ENCODE measurements at regions not wholly inside any gene's neighbourhood (a gene's known extent, or its start where the extent isn't known, plus 50 kb on each side); places are given as distances from the start of the nearest gene placed in this dataset.

DNA sequence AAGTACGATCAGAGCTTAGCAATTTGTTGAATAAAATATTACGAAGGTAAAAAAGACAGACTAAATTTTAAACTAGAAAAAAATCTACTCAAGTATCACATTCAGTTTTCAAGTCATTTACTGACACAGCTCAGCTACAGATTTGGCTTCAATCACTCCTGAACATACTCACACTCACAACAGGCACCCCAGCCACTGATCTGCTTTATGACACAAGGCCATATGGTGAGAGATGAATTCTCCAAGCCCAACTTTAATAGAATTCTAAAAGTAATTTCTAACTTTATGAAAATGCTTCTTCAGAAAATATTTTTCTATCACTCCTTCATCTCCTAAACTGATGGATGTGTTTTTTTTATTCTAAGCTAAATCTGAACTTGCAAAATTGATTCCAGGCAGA, 337.1 kb downstream of the HHIPL2 start:
- no peak for DNase-seq (ENCODE audit: low spot score)
- ATAC-seq (ENCODE audit: low FRiP score) = no peak
- TF ChIP-seq, protein P1, sequence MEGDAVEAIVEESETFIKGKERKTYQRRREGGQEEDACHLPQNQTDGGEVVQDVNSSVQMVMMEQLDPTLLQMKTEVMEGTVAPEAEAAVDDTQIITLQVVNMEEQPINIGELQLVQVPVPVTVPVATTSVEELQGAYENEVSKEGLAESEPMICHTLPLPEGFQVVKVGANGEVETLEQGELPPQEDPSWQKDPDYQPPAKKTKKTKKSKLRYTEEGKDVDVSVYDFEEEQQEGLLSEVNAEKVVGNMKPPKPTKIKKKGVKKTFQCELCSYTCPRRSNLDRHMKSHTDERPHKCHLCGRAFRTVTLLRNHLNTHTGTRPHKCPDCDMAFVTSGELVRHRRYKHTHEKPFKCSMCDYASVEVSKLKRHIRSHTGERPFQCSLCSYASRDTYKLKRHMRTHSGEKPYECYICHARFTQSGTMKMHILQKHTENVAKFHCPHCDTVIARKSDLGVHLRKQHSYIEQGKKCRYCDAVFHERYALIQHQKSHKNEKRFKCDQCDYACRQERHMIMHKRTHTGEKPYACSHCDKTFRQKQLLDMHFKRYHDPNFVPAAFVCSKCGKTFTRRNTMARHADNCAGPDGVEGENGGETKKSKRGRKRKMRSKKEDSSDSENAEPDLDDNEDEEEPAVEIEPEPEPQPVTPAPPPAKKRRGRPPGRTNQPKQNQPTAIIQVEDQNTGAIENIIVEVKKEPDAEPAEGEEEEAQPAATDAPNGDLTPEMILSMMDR (IDR thresholded peaks at IDR 0.05) = no peak

DNA sequence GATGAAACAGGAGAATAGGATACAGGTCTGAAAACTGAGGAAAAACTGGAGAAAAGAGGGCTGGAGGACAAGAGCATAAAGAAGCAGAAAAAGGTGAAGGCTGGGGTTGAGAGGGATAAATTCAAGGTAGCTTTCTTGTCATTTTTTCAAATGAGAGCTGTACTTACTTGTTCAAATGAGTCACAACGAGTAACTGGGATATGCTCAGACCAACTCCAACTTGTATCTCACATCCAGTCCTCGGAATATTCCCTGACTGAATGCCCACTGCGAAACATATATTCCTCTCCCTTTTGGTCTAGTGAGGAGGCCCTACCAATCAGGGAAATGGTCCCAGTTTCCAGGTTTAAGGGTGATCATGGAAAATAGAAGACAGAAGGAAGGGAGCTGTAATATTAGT, 343.4 kb downstream of the HHIPL2 start:
- TF ChIP-seq, protein P1 (IDR thresholded peaks at IDR 0.05) = no peak
- ATAC-seq (ENCODE audit: low FRiP score) (no peak), DNase-seq (ENCODE audit: low spot score) (no peak)

DNA sequence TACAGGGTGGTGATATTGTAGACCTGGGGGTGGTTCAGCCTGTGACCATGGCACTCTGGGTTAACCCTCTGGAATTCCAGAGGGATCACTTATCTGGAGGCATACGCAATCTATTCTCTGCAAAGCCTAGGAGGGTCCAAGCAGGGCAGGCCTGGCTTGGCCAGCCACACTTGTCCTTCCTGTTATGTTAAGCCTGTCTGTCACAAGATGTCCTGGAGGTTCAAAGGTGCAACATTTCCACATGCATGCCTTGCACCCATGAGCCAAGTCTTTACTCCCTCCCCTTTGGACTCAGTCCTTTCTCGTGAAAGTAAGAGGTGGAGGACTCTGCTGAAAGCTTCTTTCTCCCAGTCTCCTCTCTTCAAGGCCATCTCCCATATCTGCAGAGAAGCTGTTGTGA, 345.1 kb downstream of the HHIPL2 start:
- DNase-seq (ENCODE audit: low spot score) (no peak), ATAC-seq (ENCODE audit: low FRiP score) (no peak)
- TF ChIP-seq, protein P1 (IDR thresholded peaks at IDR 0.05) = no peak

DNA sequence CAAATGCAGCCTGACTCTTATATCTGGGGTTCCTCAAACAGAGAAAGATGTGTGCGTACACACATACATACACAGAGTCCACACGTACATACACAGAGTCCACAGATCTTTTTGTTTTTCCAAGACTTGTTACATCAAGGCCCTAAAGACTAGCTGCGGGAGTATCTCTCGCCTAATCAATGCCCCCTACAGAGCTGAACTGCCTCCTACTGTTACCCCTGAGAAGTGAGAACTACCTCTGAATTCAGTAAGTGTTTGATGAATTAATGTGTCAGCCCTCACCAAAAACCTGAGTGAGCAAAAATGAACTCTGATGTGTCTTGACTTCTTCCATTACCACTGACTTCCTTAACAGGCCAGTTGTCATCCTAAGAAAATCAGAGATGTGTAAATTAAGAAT, 351.2 kb downstream of the HHIPL2 start:
- ATAC-seq (ENCODE audit: low FRiP score) (no peak), DNase-seq (ENCODE audit: low spot score) (no peak)
- TF ChIP-seq, protein P1 (IDR thresholded peaks at IDR 0.05) = no peak

DNA sequence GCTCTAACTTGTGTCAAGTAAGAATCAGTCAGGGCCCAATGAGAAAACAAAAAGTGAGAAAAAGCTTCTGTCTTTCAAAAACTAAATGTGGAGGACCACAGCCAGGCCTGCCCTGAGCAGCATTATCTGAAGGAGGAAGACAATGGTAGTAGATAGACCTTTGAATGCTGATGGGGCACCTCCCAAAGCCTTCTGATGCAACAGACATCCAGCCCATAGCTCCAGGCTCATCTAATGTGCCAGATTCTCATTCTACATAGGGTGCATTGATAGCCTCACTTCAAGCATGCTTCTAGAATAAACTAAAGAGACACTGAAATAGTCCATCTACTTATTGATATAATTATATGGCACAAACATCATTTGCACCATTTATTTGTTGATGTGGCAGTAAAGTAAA, 351.6 kb downstream of the HHIPL2 start:
- TF ChIP-seq, protein P1 (IDR thresholded peaks at IDR 0.05) = no peak
- ATAC-seq (ENCODE audit: low FRiP score) = no peak
- DNase-seq (ENCODE audit: low spot score) = no peak

DNA sequence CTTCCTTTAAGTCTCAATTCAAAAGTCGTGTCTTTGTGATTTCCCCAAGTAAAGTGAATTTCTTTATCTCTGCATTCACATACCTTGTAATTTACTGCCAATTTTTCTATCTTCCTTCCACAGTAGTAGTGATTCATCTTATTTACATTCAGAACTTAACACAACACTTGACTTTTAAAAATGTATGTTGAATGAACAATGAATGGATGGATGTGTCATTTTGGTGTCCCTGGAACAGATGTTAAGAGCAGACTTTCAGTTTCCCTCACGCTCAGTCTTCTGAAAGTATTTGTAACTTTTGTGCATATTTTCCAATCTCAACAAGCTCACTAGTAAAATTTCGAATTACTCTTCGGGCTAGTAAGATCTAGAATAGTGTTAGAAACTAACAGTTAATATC, 352.0 kb downstream of the HHIPL2 start:
- DNase-seq (ENCODE audit: low spot score) (no peak), ATAC-seq (ENCODE audit: low FRiP score) (no peak)
- TF ChIP-seq, protein P1 (IDR thresholded peaks at IDR 0.05) = no peak

DNA sequence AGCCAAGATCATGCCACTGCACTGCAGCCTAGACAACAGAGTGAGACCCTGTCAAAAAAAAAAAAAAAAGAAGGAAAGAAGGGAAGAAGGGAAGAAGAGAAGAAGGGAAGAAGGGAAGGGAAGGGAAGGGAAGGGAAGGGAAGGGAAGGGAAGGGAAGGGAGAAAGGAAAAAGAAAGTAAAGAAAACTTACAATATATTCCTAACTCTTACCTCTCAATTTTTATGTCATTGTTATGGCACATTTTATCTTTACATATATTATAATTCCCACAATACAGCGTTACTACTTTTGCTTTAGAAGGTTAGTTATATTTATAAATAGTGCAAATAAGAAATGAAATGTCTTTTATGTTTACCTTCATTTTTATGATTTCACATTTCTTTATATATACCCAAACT, 358.7 kb downstream of the HHIPL2 start:
- DNase-seq (ENCODE audit: low spot score) = no peak
- TF ChIP-seq, protein P1 (IDR thresholded peaks at IDR 0.05) = no peak
- ATAC-seq (ENCODE audit: low FRiP score) = no peak

Data from omental fat pad (tissue), 3 donors.